Esophagus muscularis mucosa (tissue), 4 donors: ENCODE measurements at regions not wholly inside any gene's neighbourhood (a gene's known extent, or its start where the extent isn't known, plus 50 kb on each side); places are given as distances from the start of the nearest gene placed in this dataset.

Experiments
- CTCF ChIP-seq, 3 experiments: fragments of 200-600 bp in 2 of 3; fragments of 450-650 bp in 1 of 3; sonication (generic) in 2 of 3; IDR thresholded peaks; one replicate each; pipeline ENCODE4 v1.5.1; 2017 to 2019; ENCODE audit warnings: antibody characterized with exemption in 3 of 3, mild to moderate bottlenecking in 2 of 3, moderate library complexity in 1 of 3
- EP300 ChIP-seq: sonication (generic); formaldehyde crosslinking; IDR thresholded peaks from one replicate; pipeline ENCODE4 v1.6.1; 2017; ENCODE audit warnings: antibody characterized with exemption
- POLR2AphosphoS5 ChIP-seq, 2 donors: sonication (generic); formaldehyde crosslinking; IDR thresholded peaks; one replicate each; pipeline ENCODE4 v1.6.1; 2017; ENCODE audit warnings: antibody characterized with exemption in 2 of 2

GRCh38 chr13:39918620-39919236, 263.3 kb downstream of the COG6 start:
- TF ChIP-seq CTCF (IDR thresholded peaks at IDR 0.05): no peak
- no peak for TF ChIP-seq EP300
- no peak for TF ChIP-seq POLR2AphosphoS5 (IDR thresholded peaks at IDR 0.05)
